Heart left ventricle (tissue), 16 donors: ENCODE measurements at regions not wholly inside any gene's neighbourhood (a gene's known extent, or its start where the extent isn't known, plus 50 kb on each side); places are given as distances from the start of the nearest gene placed in this dataset.

ENCODE experiments used
- ATAC-seq, 4 donors: fragments of 200-7000 bp; cut with Tn5 transposase; one replicate each; pipeline ENCODE4 v1.9.1; 2020 to 2022; ENCODE audit warnings: moderate library complexity in 4 of 4, mild to moderate bottlenecking in 3 of 4, moderate number of reproducible peaks in 1 of 4
- DNase-seq, 5 donors: peaks; one replicate each; pipeline ENCODE4 v3.0.0-alpha.2; 2020
- H3K27ac ChIP-seq, 12 donors: fragments of 200-600 bp; sonication (generic) in 4 of 12; one replicate each; pipeline versions ENCODE4 v1.5.0 to v1.8.0; 2016 to 2022; ENCODE audit warnings: mild to moderate bottlenecking in 2 of 12
- H3K27me3 ChIP-seq, 9 donors: fragments of 200-600 bp; sonication (generic) in 2 of 9; one replicate each; pipeline versions ENCODE4 v1.5.1 to v1.8.0; 2016 to 2022; ENCODE audit warnings: mild to moderate bottlenecking in 3 of 9
- H3K36me3 ChIP-seq, 9 donors: fragments of 200-600 bp; sonication (generic) in 2 of 9; one replicate each; pipeline versions ENCODE4 v1.5.0 to v1.8.0; 2018 to 2022; ENCODE audit warnings: mild to moderate bottlenecking in 2 of 9
- H3K4me1 ChIP-seq, 12 donors: fragments of 200-600 bp; sonication (generic) in 4 of 12; one replicate each; pipeline versions ENCODE4 v1.5.0 to v1.8.0; 2016 to 2022; ENCODE audit warnings: mild to moderate bottlenecking in 3 of 12
- H3K4me3 ChIP-seq, 12 donors: fragments of 200-600 bp; sonication (generic) in 4 of 12; one replicate each; pipeline versions ENCODE4 v1.5.0 to v1.8.0; 2017 to 2022; ENCODE audit warnings: mild to moderate bottlenecking in 9 of 12, moderate library complexity in 4 of 12
- H3K9me3 ChIP-seq, 12 donors: fragments of 200-600 bp; sonication (generic) in 4 of 12; one replicate each; pipeline versions ENCODE4 v1.5.0 to v1.8.0; 2016 to 2022; ENCODE audit warnings: mild to moderate bottlenecking in 1 of 12
- CTCF ChIP-seq, 12 donors: fragments of 200-600 bp; sonication (generic) in 4 of 12; IDR thresholded peaks; one replicate each; pipeline versions ENCODE4 v1.5.0 to v1.8.0; 2018 to 2022; ENCODE audit warnings: antibody characterized with exemption in 12 of 12, mild to moderate bottlenecking in 5 of 12
- POLR2A ChIP-seq, 2 donors: fragments of 450-650 bp; IDR thresholded peaks; one replicate each; pipeline ENCODE4 v1.6.1; 2017; ENCODE audit warnings: antibody characterized with exemption in 2 of 2, mild to moderate bottlenecking in 2 of 2, moderate library complexity in 2 of 2
- whole genome bisulfite sequencing, 4 donors: extraction: QIAGEN DNeasy Blood & Tissue Kit in 2 of 4; methylation state at CpG; one replicate each; pipeline versions ENCODE4 v1.1.5 to v1.1.7; 2013 to 2018; 5-methylcytosine and 5-hydroxymethylcytosine counted together
- intact Hi-C, 10 donors: fragments of 100-400 bp; cut with DNase I; formaldehyde crosslinking; loops; one replicate each; pipeline versions ENCODE4 v1.11.1 to v1.14.2; 2022
- donor health status: ischemic (EF 13 %, LVEDD 7.1; RV severe dilation, severe dysfunction).
- donor health status: healthy with polysubstance abuse.
- donor health status: DM: no; HTN: yes; CAD: no.
- donor health status: DM: no; HTN: no; CAD: no.
- donor health status: ischemic (EF 25% LVEDD 6.9; RV normal size, moderate dysfunction).
- donor health status: ischemic (EF 25% LVEDD 5.7; RV mildly dilated, moderate dysfunction).
- donor health status: healthy.
- donor health status: DM: yes; HTN: yes; CAD: no.
- donor health status: ischemic (EF 35%, LVEDD 5.7; RV mildly dilated, moderate dysfunction).
- donor health status: nonischemic (EF 11% LVEDD 7.7; RV severe dilation, severe dysfunction).
- donor health status: DM: yes; HTN: yes; CAD: no.
- donor health status: PGD.
- donor health status: ischemic (EF 29% LVEDD 5.4; RV normal size, mild dysfunction).
- donor health status: nonischemic (EF 23%, LVEDD 6.1; RV moderate dilation, normal function).

DNA sequence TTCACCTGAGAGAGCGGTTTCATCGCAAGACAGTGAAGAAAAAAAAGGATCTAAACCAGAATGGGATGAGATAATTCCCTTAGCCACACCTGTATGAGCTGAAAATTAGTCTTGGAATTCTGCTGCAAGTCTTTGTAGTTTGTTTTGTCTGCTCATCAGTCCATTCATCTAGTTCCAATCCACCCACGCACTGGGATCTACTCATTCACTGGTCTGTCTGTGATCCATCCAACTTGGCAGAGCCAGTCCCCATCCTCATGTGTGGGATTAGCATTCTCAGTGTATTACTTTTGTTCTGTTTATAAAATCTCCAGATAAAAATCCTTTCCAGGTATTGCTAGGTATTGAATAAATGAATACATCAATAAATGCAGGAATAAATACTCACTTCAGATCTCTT lies 266.5 kb upstream of the USP24 start:
- Histone ChIP-seq H3K36me3 (no peaks in the 10 kb centered on the region), H3K4me1 (peaks cover 0 to 17% (median 0%) of the 10 kb centered on the region in 12 donors), H3K27ac (no peak overlapping the region), H3K4me3 (no peak overlapping the region), H3K9me3 (peaks cover 0 to 5% (median 0%) of the 10 kb centered on the region in 12 donors), H3K27me3 (no peaks in the 10 kb centered on the region)
- DNase-seq (no peak), ATAC-seq (no peak)
- intact Hi-C loops: no loop called here
- no peak for TF ChIP-seq CTCF (IDR thresholded peaks at IDR 0.05)
- no peak for TF ChIP-seq POLR2A (IDR thresholded peaks at IDR 0.05)
- WGBS, 4 donors: 95 to 99% (median 97%) methylated on average over 3 of the region's 3 CpGs

- peaks cover 0 to 5% (median 0%) of the 10 kb centered on the region in 12 donors for H3K9me3 ChIP-seq
- H3K4me1 ChIP-seq: peaks cover 0 to 17% (median 0%) of the 10 kb centered on the region in 12 donors
- TF ChIP-seq CTCF (IDR thresholded peaks at IDR 0.05) (no peak), POLR2A (IDR thresholded peaks at IDR 0.05) (no peak)
- ATAC-seq: no peak
- no peak overlapping the region for H3K27ac ChIP-seq
- no peak for DNase-seq
- no peaks in the 10 kb centered on the region for H3K36me3 ChIP-seq
- no peak overlapping the region for H3K4me3 ChIP-seq
- no peaks in the 10 kb centered on the region for H3K27me3 ChIP-seq
- WGBS, 4 donors: 70 to 85% (median 78%) methylated on average over 2 of the region's 2 CpGs
- intact Hi-C loops: no loop called here
Measured at GRCh38 chr1:55480029-55480795, 265.0 kb upstream of the USP24 start.

DNA sequence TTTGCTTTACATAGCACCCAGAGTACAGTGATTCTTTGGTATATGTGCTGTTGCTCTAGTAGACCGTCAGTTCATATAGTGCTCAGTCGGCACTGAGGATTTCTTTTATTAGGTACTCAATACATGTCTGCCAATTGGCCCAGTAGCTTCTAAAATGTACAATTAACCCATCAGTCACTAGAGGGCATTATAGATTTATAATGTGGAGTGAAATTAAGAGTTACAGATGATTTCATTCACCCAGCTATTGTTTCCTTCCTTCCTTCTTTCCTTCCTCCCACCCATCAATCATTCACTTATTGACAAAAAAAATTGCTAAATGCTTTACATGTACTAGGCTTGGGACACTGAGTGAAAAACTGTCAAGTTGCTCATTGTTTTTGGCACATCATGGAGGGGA lies 263.6 kb upstream of the USP24 start:
- ATAC-seq (no peak), DNase-seq (no peak)
- peaks cover 0 to 5% (median 0%) of the 10 kb centered on the region in 12 donors for H3K9me3 ChIP-seq
- H3K27me3 ChIP-seq: no peaks in the 10 kb centered on the region
- no peaks in the 10 kb centered on the region for H3K36me3 ChIP-seq
- H3K4me3 ChIP-seq: no peak overlapping the region
- 46 to 66% (median 61%) methylated on average over 2 of the region's 2 CpGs for WGBS, 4 donors
- intact Hi-C loops: loop anchor here in 2 of 10 donors (5.0 kb wide), 2 partner anchors 1104 to 1109 kb away; no protein-coding TSS in a partner anchor
- TF ChIP-seq CTCF (IDR thresholded peaks at IDR 0.05): peak in 6 of 12 donors; percentile 10 to 37 (median 30)
- no peak for TF ChIP-seq POLR2A (IDR thresholded peaks at IDR 0.05)
- H3K4me1 ChIP-seq: peaks cover 0 to 21% (median 0%) of the 10 kb centered on the region in 12 donors
- H3K27ac ChIP-seq: no peak overlapping the region

GRCh38 chr1:55477953-55478352 lies 262.8 kb upstream of the USP24 start:
- ATAC-seq (no peak), DNase-seq (no peak)
- Histone ChIP-seq H3K4me1 (peaks cover 0 to 22% (median 0%) of the 10 kb centered on the region in 12 donors), H3K36me3 (no peaks in the 10 kb centered on the region), H3K27ac (no peak overlapping the region), H3K27me3 (no peaks in the 10 kb centered on the region), H3K4me3 (no peak overlapping the region), H3K9me3 (peaks cover 0 to 5% (median 0%) of the 10 kb centered on the region in 12 donors)
- TF ChIP-seq CTCF (IDR thresholded peaks at IDR 0.05) (no peak), POLR2A (IDR thresholded peaks at IDR 0.05) (no peak)
- WGBS, 4 donors: 95 to 99% (median 98%) methylated on average over 4 of the region's 4 CpGs
- intact Hi-C loops: loop anchor here in 2 of 10 donors (5.0 kb wide), 2 partner anchors 1104 to 1109 kb away; no protein-coding TSS in a partner anchor
